ENCODE measurements at regions not wholly inside any gene's neighbourhood (a gene's known extent, or its start where the extent isn't known, plus 50 kb on each side); places are given as distances from the start of the nearest gene placed in this dataset.

GRCh38 chr12:88419794-88420193 lies 160.5 kb downstream of the KITLG start:
- TF ChIP-seq, protein P1, sequence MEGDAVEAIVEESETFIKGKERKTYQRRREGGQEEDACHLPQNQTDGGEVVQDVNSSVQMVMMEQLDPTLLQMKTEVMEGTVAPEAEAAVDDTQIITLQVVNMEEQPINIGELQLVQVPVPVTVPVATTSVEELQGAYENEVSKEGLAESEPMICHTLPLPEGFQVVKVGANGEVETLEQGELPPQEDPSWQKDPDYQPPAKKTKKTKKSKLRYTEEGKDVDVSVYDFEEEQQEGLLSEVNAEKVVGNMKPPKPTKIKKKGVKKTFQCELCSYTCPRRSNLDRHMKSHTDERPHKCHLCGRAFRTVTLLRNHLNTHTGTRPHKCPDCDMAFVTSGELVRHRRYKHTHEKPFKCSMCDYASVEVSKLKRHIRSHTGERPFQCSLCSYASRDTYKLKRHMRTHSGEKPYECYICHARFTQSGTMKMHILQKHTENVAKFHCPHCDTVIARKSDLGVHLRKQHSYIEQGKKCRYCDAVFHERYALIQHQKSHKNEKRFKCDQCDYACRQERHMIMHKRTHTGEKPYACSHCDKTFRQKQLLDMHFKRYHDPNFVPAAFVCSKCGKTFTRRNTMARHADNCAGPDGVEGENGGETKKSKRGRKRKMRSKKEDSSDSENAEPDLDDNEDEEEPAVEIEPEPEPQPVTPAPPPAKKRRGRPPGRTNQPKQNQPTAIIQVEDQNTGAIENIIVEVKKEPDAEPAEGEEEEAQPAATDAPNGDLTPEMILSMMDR (IDR thresholded peaks at IDR 0.05; ENCODE audit: low read length): no peak
- no peak for TF ChIP-seq EZH2 (IDR thresholded peaks at IDR 0.05; ENCODE audit: borderline replicate concordance, low read length)

Data from OCI-LY1 (cell line).